WTC11 (cell line): ENCODE measurements at regions not wholly inside any gene's neighbourhood (a gene's known extent, or its start where the extent isn't known, plus 50 kb on each side); places are given as distances from the start of the nearest gene placed in this dataset.

Source experiments
- ATAC-seq: fragments of 200-7000 bp; cut with Tn5 transposase; 2 replicates; pipeline ENCODE4 v1.10.0; 2021; ENCODE audit warnings: mild to moderate bottlenecking, moderate library complexity
- CTCF ChIA-PET: fragments of 300-600 bp; sonication (Branson Sonifier 250); formaldehyde crosslinking; loops from one replicate; lab custom pipeline; 2021; ENCODE audit warnings: antibody characterized with exemption; lab: Charles Lee
- POLR2A ChIA-PET: fragments of 350-600 bp; sonication (Branson Sonifier 250); formaldehyde crosslinking; loops from one replicate; lab custom pipeline; 2021; ENCODE audit warnings: antibody characterized with exemption; lab: Charles Lee
- DNase-seq: peaks from one replicate; pipeline ENCODE4 v3.0.0; 2021; ENCODE audit warnings: low spot score
- H3K27ac Mint-ChIP-seq: 2 replicates; pipeline ENCODE4 v1.8.0; 2021; ENCODE audit warnings: mixed read lengths
- H3K27me3 Mint-ChIP-seq: 2 replicates; pipeline ENCODE4 v1.8.0; 2021; ENCODE audit warnings: low read depth, mild to moderate bottlenecking, moderate library complexity, mixed read lengths
- H3K36me3 Mint-ChIP-seq: 2 replicates; pipeline ENCODE4 v1.8.0; 2021; ENCODE audit warnings: mixed read lengths
- H3K4me1 Mint-ChIP-seq: 2 replicates; pipeline ENCODE4 v1.8.0; 2022; ENCODE audit warnings: mixed read lengths
- H3K4me3 Mint-ChIP-seq: 2 replicates; pipeline ENCODE4 v1.8.0; 2021; ENCODE audit warnings: mild to moderate bottlenecking, moderate library complexity, mixed read lengths
- H3K9me3 Mint-ChIP-seq: 2 replicates; pipeline ENCODE4 v1.8.0; 2021; ENCODE audit warnings: mixed read lengths
- ATF3 ChIP-seq: sonication (generic); formaldehyde crosslinking; conservative IDR thresholded peaks from 2 replicates; pipeline ENCODE4 v1.8.1; 2022; ENCODE audit warnings: mild to moderate bottlenecking, missing genetic modification reagents
- CREM ChIP-seq: sonication (generic); formaldehyde crosslinking; IDR thresholded peaks from 2 replicates; pipeline ENCODE4 v1.8.1; 2022; ENCODE audit warnings: mild to moderate bottlenecking, missing genetic modification reagents, moderate library complexity
- CTCF ChIP-seq: fragments of 200-600 bp; IDR thresholded peaks from 2 replicates; pipeline ENCODE4 v1.8.0; 2022; ENCODE audit warnings: antibody characterized with exemption
- EMX1 ChIP-seq: fragments of 250-450 bp; sonication (Bioruptor Pico); IDR thresholded peaks from 2 replicates; pipeline ENCODE4 v1.8.0; 2021; ENCODE audit warnings: mild to moderate bottlenecking
- ERG ChIP-seq: fragments of 250-450 bp; sonication (Bioruptor Pico); IDR thresholded peaks from 2 replicates; pipeline ENCODE4 v1.8.0; 2021; ENCODE audit warnings: mild to moderate bottlenecking
- IRF1 ChIP-seq: sonication (generic); formaldehyde crosslinking; IDR thresholded peaks from 2 replicates; pipeline ENCODE4 v1.8.0; 2023; ENCODE audit warnings: missing genetic modification reagents
- JAZF1 ChIP-seq: fragments of 250-450 bp; sonication (Bioruptor Pico); IDR thresholded peaks from 2 replicates; pipeline ENCODE4 v1.9.0; 2021; ENCODE audit warnings: moderate library complexity, mild to moderate bottlenecking, inconsistent platforms
- NR2C2 ChIP-seq: sonication (generic); formaldehyde crosslinking; IDR thresholded peaks from 2 replicates; pipeline ENCODE4 v1.8.0; 2022; ENCODE audit warnings: mild to moderate bottlenecking, missing genetic modification reagents
- SMAD4 ChIP-seq: sonication (generic); formaldehyde crosslinking; IDR thresholded peaks from 2 replicates; pipeline ENCODE4 v1.8.0; 2022; ENCODE audit warnings: mild to moderate bottlenecking, missing genetic modification reagents
- SOX15 ChIP-seq: fragments of 250-450 bp; sonication (Bioruptor Pico); IDR thresholded peaks from 2 replicates; pipeline ENCODE4 v1.9.0; 2021; ENCODE audit warnings: mild to moderate bottlenecking
- STAT6 ChIP-seq: sonication (generic); formaldehyde crosslinking; conservative IDR thresholded peaks from 2 replicates; pipeline ENCODE4 v1.8.1; 2023; ENCODE audit warnings: mild to moderate bottlenecking, low read depth, missing genetic modification reagents, moderate library complexity
- USF2 ChIP-seq: sonication (generic); formaldehyde crosslinking; IDR thresholded peaks from 2 replicates; pipeline ENCODE4 v1.8.1; 2023; ENCODE audit warnings: mild to moderate bottlenecking, missing genetic modification reagents, moderate library complexity
- ZBTB43 ChIP-seq: sonication (generic); formaldehyde crosslinking; IDR thresholded peaks from 2 replicates; pipeline ENCODE4 v1.8.1; 2023; ENCODE audit warnings: mild to moderate bottlenecking, missing genetic modification reagents
- ZNF219 ChIP-seq: sonication (generic); formaldehyde crosslinking; IDR thresholded peaks from 2 replicates; pipeline ENCODE4 v1.8.0; 2023; ENCODE audit warnings: missing genetic modification reagents, mild to moderate bottlenecking, borderline replicate concordance

GRCh38 chr12:98354520-98355035, 160.8 kb upstream of the TMPO start (continued):
- TF ChIP-seq ATF3 (CRISPR knock-in tag), result no peak

GRCh38 chr12:98355322-98355721, 160.1 kb upstream of the TMPO start:
- ChIA-PET POLR2A (no interaction called here), CTCF (interaction anchor here (1.0 to 1.2 kb wide), 2 partner anchors 13 to 324 kb away, joined by 3 read pairs; no protein-coding TSS in a partner anchor)
- Mint-ChIP-seq H3K36me3 (no peaks in the 10 kb centered on the region), H3K27me3 (no peaks in the 10 kb centered on the region), H3K27ac (no peak overlapping the region), H3K4me1 (peaks cover 25% of the 10 kb centered on the region), H3K9me3 (no peaks in the 10 kb centered on the region), H3K4me3 (no peak overlapping the region)
- TF ChIP-seq SOX15 (CRISPR knock-in tag), result no peak
- no peak for DNase-seq
- ATAC-seq, result no peak

- POLR2A ChIA-PET, result no interaction called here
- CTCF ChIA-PET, result interaction anchor here (1.0 kb wide), 1 partner anchor 323 kb away, joined by 3 read pairs; no protein-coding TSS in a partner anchor
- Mint-ChIP-seq H3K36me3 (no peaks in the 10 kb centered on the region), H3K27me3 (no peaks in the 10 kb centered on the region), H3K27ac (no peak overlapping the region), H3K4me3 (no peak overlapping the region), H3K4me1 (peaks cover 24% of the 10 kb centered on the region), H3K9me3 (no peaks in the 10 kb centered on the region)
- no peak for TF ChIP-seq ZBTB43 (CRISPR knock-in tag)
- TF ChIP-seq STAT6 (CRISPR knock-in tag), result no peak
- no peak for TF ChIP-seq CTCF
- no peak for TF ChIP-seq NR2C2 (CRISPR knock-in tag)
- no peak for TF ChIP-seq EMX1
- TF ChIP-seq ERG, result no peak
- no peak for ATAC-seq
- no peak for DNase-seq
Measured at GRCh38 chr12:98355933-98356332, 159.5 kb upstream of the TMPO start.

- DNase-seq (no peak), ATAC-seq (no peak)
- Mint-ChIP-seq H3K36me3 (no peaks in the 10 kb centered on the region), H3K4me3 (no peak overlapping the region), H3K9me3 (no peaks in the 10 kb centered on the region), H3K4me1 (peaks cover 5% of the 10 kb centered on the region; the same call in 1 of the 2 replicates), H3K27ac (no peak overlapping the region), H3K27me3 (no peaks in the 10 kb centered on the region)
- ChIA-PET POLR2A (no interaction called here), CTCF (no interaction called here)
- TF ChIP-seq CREM (CRISPR knock-in tag), result no peak
- TF ChIP-seq IRF1 (CRISPR knock-in tag), result no peak
- TF ChIP-seq JAZF1 (CRISPR knock-in tag), result no peak
- TF ChIP-seq CTCF, result no peak
- TF ChIP-seq ZNF219, result no peak
- no peak for TF ChIP-seq SMAD4 (CRISPR knock-in tag)
- TF ChIP-seq SOX15 (CRISPR knock-in tag), result no peak
- no peak for TF ChIP-seq USF2 (CRISPR knock-in tag)
Measured at GRCh38 chr12:98358144-98358543, 157.2 kb upstream of the TMPO start.
